NCI-H748 (cell line): ENCODE measurements at regions not wholly inside any gene's neighbourhood (a gene's known extent, or its start where the extent isn't known, plus 50 kb on each side); places are given as distances from the start of the nearest gene placed in this dataset.
"Not testable (repeated sequence)": the region's sequence is repeated elsewhere in the genome, so short reads cannot be mapped to it uniquely, and the experiment has no call there.

Source experiments
- DNase-seq: peaks from one replicate; lab custom pipeline; 2025; ENCODE audit not compliant: unreplicated experiment; lab: John Stamatoyannopoulos, UW

DNA sequence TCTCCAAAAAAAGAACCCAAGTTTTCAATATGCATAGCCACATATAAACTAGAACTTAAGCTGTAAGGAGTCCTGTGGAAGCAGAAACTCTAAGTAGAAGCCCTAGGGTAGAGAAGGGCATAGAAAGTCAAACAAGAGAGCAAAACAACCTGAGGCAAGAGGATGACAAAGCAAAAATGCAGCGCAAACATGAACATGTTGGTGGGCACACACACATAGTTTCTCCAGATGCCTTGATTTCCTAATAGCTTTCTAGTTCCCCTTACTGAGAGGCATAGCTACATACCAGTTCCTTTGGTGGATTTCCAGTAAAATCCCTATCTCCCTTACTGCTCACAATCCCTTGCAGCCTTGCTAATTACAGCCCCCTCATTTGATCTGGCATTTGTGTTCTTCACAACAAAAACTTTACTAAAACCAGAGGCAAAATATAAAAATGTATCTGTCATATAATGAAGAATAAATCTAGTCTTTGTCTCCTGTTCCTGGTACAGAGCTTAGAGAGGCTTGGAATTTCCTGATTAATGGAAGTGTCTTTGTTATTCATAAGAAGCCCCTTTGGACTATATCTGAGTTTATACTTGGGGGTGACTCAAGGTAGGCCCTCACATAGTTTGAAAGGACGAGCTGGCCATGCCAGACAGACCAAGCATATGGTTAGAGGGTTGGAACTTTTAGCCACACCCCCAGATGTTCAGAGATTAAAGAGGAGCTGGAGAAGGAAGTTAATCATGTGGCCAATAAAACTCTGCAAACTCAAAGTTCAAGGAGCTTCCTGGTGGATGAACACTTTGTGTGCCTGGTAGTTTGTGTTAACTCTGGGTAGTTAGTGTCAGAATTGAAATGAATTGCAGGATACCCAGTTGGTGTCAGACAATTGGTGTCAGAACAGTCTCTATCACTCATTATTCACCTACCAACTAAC, 52.7 kb upstream of the ZCCHC13 start:
- DNase-seq: no peak

DNA sequence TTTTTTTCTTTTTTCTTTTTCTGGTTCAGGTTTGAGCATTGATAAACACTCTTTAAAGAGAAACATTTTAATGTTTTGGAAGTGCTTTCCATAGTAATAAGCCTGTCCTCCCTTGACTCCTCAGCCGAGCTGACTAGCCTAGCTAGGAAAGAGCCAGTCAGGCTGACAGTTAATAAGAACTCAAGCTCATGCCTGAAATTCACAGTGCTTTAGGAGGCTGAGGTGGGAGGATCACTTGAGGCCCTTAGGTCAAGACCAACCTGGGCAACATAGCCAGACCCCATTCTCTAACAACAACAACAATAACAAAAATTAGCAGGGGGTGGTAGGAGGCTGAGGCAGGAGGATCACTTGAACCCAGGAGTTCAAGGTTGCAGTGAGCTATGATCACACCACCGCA, 53.4 kb upstream of the ZCCHC13 start:
- no peak for DNase-seq

DNA sequence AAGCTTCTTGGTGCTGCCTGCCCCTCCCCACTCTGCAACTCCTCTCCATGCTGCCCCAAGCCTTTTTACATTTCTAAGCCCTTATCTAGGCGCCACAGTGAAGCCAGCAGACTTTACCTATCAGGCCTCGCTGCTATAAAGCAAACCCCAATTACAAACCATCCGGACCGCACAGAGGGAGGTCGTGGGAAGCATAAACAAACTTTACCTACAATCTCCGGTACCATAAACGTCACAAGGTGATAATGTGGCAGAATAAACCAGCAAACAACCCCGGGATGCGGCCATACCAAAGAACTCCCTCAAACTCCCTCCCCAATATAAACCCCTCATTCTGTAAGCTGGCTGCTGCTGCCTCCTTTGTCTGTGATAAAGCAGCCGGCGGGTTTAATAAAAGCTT, 54.0 kb upstream of the ZCCHC13 start:
- no peak for DNase-seq

DNA sequence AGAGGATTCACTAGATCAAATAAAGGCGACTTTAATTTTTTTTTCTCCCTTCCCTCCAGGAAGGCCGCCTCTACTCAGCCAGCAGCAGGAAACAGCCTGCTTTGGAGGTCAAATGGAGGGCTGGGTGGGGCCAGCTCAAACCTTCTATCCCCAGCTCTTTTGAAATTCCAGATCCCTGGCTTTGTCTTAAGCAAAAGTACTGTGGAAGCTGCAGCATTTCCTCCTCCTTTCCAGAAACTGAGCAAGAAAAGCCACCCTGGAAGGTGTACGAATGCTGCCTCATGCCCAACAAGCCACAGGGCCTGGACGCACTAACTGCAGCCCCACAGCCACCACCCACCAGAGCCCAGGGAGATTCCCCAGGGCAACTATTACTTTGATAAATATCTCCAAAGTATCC, 55.1 kb upstream of the ZCCHC13 start:
- no peak for DNase-seq

DNA sequence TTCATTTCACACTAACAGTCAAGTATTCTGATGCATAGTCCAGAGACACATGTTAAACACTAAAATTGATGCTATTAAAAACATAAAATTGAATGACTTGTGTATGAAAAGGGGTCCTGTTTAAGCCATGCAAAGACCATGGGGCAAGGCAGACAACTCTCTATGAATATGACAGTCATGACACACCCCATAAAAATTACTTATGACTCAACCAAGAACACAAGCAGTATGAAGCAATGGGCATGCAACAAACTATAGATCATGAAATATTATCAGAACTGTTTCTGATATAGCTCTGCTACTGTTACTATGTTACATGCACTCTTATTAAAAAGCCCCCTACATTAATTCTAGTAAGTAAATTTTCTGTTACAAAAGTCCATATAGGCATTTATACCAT, 57.5 kb upstream of the ZCCHC13 start:
- no peak for DNase-seq

DNA sequence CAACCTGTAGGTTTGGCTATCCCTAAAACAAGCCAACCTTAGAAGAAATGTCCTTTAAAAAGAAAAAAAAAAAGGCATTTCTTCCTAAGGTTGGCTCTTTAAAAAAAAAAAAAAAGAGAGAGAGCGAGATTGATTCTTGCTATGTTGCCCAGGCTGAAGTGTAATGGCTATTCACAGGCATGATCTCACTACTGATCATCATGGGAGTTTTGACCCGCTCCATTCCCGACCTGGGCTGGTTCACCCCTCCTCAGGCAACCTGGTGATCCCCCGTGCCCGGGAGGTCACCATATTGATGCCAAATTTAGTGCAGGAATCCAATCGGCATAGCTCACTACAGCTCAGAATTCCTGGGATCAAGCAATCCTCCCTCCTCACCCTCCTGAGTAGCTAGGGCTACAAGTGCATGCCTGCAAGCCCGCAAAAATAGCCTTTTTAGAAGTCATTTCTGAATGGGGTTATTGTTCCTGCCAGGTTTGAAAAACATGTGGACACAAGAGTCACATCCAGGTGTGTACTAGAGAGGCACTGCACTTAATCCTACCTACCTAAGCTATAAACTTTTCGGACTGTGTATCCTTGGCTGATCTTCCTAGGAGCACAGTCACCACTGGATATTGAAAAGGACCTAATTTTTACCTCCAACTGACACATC, 61.4 kb upstream of the ZCCHC13 start:
- no peak for DNase-seq

DNA sequence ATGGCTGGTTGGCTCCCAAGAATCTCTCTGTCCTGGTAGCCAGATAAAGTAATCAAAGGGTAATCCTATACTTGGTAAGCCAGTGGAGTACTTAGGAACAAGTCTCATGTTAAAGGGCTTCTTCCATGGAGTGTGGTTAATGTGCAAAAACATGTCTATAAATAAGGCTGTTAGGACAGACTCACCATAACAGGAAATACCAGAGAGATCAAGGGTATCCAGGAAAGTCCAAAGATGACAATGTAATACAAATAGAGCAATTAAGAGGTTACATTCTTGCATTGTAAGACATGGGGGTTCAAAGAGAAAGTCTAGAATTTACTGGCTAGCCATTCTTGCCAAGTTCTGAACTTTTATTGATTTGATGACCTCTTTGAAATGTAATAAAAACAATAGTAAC, 61.9 kb upstream of the ZCCHC13 start:
- no peak for DNase-seq

DNA sequence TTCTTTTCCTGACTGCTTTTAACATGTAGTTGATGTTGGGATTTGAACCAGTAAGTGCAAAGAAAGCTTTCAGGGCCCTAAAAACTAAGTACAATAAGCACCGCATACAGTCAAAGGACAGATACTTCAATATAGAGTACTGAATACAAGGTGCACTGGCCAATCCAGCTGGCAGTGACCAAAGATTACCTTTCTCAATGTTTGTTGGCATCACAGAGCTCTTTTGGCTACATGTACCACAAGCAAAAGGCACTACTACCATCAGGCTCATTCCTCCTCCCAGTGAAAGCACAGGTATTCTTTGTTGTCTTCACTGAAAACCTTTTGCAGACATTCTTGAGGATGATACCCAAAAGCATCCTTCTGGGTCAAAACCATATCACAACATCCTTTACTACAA, 65.2 kb upstream of the ZCCHC13 start:
- no peak for DNase-seq

DNA sequence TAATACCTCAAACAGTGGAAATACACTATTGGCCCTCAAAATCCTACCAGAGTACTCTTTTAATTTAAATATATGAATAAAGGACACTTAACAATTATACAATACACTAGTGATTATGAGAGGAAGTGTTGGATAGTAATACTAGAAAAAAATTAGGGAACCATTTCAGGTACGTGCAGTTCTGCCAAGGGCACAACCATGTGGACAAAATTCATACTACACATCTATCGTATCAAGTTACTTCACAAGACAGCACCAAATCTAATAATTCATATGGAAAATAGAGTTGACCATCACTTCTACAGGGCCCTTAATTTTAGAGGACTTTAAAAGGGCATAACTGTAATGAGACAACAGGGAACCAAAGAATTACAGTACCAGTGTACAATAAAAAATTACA, 69.2 kb upstream of the ZCCHC13 start:
- DNase-seq: no peak

DNA sequence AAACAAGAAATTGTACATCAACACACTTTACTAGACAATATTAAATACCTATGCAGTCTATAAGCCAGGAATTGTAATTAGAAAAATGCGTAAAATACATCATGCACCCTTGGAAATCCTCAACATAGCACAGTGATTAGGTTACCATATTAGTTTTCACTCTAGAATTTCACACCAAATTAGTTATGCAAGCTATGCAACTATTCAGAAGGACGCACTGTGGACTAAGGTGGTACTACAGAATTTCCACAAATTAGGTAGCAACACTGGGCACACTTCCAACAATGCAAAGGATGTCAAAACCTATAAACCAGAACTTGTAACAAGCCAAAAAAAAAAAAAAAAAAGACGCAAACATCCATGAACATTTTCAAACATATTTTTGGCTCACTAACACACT, 71.1 kb upstream of the ZCCHC13 start:
- DNase-seq: peak; percentile 1

DNA sequence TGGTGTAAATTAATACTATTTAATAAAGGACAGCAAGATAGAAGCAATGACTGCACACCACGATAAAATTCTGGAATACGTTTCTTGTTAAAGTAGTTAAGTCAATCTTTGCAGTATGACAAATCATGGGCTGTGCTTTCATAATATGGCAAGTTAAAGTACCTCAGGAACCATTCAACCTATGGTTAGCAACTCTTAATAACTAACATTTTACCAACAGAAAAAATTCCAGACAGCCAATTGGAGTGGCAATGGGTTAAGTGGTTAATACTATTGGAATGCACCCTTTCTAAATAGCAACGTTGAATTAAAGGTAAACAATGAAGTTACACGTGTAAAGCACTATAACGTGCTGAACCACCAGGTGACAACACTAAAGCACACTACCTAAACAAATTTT, 72.4 kb upstream of the ZCCHC13 start:
- DNase-seq: no peak

DNA sequence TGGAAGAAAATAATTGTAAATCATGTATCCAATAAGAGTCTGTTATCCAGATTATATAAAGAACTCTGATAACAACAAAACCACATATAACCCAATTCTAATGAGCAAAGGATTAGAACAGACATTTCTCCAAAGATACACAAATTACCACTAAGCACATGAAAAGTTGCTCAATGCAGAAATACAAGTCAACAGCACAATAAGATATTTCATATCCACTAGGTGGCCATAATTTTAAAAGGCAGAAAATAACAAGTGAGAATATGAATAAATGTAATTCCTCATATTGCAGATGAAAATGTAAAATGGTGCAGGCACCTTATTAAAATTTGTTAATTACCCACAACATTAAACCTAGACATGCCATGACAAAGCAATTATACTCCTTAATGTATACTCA, 73.9 kb upstream of the ZCCHC13 start:
- DNase-seq: no peak

DNA sequence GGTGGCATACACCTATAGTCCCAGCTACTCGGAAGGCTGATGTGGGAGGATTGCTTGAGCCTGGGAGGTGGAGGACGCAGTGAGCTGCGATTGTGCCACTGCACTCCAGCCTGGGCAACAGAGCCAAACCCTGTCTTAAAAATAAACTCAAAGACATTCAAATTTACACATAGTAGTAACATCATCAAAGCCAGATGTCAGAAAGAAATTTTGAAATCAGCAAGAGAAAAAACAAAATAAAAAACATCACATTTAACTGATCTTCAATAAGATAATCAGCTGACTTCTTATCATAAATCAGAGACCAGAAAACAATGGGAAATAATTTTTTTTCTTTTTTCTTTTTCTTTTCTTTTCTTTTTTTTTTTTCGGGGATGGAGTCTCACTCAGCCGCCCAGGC, 78.9 kb upstream of the ZCCHC13 start:
- DNase-seq: no peak

DNA sequence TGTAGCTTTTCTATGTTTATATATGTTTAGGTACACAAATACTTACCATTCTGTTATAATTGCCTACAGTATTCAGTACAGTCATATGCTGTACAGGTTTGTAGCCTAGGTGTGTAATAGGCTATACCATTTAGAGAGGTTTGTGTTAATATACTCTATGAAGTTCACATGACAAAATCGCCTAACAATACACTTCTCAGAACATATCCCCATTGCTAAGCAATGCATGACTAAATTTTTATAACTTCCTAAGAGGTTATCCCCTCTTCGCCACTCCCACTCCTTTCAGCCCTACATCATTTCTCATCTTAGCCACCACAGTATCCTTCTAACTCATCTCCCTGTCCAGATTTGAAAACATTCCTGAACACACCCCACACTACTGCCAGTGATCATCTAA, 83.7 kb upstream of the ZCCHC13 start:
- no peak for DNase-seq

DNA sequence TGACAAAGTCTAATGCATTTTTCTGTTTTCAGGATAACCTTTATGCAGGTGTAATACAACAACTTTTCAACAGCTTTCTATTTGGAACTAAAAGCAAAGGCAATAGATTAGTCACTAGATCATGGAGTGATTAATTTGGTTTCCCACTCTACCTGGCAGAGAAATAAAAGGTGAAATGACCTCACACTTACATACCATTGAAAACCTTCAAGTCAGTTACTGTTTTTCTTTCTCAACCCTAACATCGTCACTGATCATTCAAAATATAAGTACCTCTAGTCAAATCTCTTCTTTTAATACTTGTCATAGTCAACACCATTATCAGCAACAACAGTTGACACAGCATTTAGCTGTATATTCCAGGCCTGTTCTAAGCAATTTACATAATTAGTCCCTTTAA, 85.1 kb upstream of the ZCCHC13 start:
- DNase-seq: no peak

DNA sequence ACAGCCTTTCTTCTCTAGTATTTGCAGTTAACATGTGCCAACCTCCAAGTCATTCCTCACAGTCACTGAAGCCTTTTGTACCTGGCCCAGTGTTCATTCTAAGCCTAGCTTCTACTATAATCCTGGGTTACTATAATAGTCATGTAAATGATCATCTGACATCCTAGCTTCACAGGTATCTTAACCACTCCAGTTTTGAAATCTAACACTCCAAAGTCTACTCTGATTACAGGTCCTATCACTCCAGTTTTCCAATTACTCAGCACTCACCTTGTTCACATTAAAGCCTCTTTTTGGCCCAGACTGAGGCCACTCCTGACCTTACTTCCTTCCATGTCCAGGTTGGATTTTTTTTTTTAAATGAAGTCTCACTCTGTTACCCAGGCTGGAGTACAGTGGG, 87.6 kb upstream of the ZCCHC13 start:
- no peak for DNase-seq

DNA sequence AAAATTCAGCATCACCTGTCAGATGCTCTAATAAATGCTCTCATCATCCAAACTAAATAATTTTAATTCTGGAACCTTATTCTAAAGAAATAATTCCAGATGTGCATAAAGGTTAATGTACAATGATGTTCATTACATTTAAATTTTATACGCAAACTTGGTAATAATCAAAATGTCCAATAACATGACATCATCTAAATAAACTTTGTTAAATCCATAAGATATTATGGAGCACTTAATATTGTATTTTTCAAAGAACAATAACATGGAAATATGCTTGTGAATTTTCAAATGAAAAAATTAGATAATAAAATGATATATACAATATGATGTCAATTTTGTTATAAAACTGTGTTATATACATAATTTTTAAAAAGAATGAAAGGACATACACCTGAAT, 92.1 kb upstream of the ZCCHC13 start:
- no peak for DNase-seq

DNA sequence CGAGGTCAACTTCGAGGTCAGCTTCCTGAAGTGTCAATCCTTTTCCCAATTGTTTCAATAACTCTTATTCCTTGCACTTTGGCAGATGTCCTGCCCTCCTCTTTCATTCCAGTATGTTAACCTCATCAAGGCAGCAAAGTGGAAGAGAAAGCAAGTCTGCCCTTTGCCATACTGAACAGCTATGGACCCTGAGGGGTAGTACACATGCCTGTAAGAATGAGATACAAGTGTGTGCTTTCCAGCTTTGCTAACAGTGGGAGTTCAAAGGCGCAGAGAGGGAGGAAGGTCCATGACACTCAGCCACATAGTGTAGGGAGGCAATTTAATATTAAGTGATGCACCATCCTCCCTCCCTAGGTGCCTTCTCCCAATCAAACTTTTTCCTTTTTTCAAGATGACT, 96.4 kb upstream of the ZCCHC13 start:
- no peak for DNase-seq

DNA sequence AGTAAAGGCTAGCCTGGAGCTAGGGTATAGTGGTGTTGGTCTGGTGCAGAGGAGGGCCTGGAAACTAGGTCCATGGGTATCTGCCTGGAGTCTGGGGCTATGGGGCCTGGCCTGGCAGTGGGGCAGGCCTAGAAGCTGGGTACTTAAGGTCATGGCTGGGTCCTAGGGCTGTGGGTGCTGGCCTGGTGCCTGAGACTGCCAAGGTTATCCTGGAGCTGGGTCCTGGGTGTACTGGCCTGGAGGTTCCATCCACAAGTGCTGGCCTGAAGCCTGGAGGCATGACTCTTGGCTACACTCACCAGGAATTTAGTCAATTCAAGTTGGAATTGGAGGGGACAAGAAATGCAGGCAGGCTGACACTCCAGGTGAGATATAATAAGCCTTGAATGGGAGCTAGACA, 108.4 kb upstream of the ZCCHC13 start:
- no peak for DNase-seq

DNA sequence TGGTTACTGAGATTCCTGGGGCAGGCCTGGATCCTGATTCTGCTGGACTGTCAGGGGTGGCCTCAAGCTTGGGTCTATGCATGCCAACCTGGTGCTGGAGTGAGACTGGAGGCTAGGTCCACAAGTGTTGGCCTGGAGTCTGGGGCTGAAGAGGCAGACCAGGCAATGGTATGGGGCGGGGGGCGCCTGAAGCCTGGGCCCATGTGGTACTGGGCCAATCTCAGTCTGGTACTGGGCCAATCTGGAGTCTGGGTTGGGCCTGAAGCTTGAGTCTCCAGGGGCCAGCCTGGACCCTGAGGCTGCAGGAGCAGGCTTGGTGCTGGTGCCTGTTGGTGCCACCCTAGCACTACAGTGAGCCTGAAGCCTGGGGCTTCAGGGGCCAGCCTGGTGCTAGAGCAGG, 108.9 kb upstream of the ZCCHC13 start:
- DNase-seq: no peak

DNA sequence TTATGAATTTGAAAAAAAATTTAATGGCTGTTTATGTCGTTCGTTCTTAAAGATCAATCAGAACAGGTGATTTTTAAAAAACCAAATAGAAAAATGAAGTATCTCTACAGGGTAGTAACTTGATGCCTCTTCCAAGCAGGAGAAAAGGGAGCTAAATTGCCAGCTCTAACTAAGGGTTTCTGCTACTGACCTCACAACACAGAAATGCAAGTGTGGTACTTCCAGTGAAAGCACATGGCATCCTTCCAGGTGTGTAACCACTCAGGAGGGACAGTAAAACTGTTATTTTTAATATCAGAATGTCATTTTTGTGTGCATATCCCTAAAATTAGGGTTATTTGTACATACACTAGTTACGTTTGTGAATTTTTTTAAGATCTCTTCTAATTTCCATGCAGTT, 116.8 kb upstream of the ZCCHC13 start:
- no peak for DNase-seq

DNA sequence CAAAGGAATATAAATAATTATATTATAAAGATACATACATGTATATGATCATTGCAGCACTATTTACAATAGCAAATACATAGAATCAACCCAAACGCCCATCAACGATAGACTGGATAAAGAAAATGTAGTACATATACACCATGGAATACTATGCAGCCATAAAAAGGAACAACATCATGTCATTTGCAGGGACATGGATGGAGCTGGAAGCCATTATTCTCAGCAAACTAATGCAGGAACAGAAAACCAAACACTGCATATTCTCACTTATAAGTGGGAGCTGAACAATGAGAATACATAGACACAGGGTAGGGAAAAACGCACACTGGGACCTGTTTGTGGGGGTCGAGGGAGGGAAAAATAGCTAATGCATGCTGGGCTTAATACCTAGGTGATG, 120.9 kb upstream of the ZCCHC13 start:
- DNase-seq: not testable (repeated sequence)

DNA sequence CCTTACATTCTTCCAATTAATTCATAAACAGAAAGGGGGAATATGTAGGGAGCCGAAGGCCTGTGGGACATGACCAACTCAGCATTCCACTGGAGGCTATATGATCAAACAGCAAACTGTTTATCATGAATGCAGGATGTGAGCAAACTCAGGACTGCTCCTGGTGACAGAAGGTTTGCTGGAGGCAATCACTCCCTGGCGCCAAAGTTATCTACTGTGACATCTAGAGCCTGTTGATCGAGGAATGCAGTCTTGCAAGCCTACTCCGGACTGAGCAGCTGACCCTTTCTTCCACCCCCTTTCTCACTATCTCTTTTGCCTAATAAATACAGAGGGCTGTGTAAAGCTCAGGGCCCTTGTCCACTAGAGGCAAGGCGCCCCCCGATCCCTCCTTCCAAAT, 122.0 kb upstream of the ZCCHC13 start:
- DNase-seq: not testable (repeated sequence)
